GM12864 (cell line): ENCODE measurements at regions not wholly inside any gene's neighbourhood (a gene's known extent, or its start where the extent isn't known, plus 50 kb on each side); places are given as distances from the start of the nearest gene placed in this dataset.

Experiments used
- DNase-seq: peaks from one replicate; pipeline ENCODE4 v3.0.0-alpha.2; 2011; ENCODE audit warnings: low read depth
- H3K4me3 ChIP-seq: 2 replicates; pipeline ENCODE4 v1.5.1; 2011; ENCODE audit warnings: mild to moderate bottlenecking, low read depth, low read length, control low read depth
- CTCF ChIP-seq: IDR thresholded peaks from 2 replicates; pipeline ENCODE4 v1.5.1; 2011; ENCODE audit warnings: low read depth, mild to moderate bottlenecking, moderate library complexity, low read length, control low read depth, inconsistent platforms; ENCODE audit errors: missing control alignments

GRCh38 chr11:105204636-105205035, 65.1 kb upstream of the CARD18 start:
- no peak for TF ChIP-seq CTCF
- no peak overlapping the region for H3K4me3 ChIP-seq
- DNase-seq = no peak

GRCh38 chr11:105203569-105204240, 64.1 kb upstream of the CARD18 start:
- no peak overlapping the region for H3K4me3 ChIP-seq
- TF ChIP-seq CTCF = no peak
- no peak for DNase-seq

- no peak overlapping the region for H3K4me3 ChIP-seq
- TF ChIP-seq CTCF = no peak
- DNase-seq = no peak
Observed at GRCh38 chr11:105202844-105203548, 63.4 kb upstream of the CARD18 start.

- DNase-seq = no peak
- no peak overlapping the region for H3K4me3 ChIP-seq
- no peak for TF ChIP-seq CTCF
Observed at GRCh38 chr11:105202422-105202821, 62.9 kb upstream of the CARD18 start.

GRCh38 chr11:105201166-105201565, 61.6 kb upstream of the CARD18 start:
- DNase-seq = no peak
- no peak for TF ChIP-seq CTCF
- H3K4me3 ChIP-seq = no peak overlapping the region

GRCh38 chr11:105197071-105197815, 57.7 kb upstream of the CARD18 start:
- no peak for TF ChIP-seq CTCF
- DNase-seq = no peak

More at GRCh38 chr11:105197071-105197815, 57.7 kb upstream of the CARD18 start:
- no peak overlapping the region for H3K4me3 ChIP-seq
